GM06990 (cell line): ENCODE measurements at regions not wholly inside any gene's neighbourhood (a gene's known extent, or its start where the extent isn't known, plus 50 kb on each side); places are given as distances from the start of the nearest gene placed in this dataset.

ENCODE experiments used
- DNase-seq: peaks from one replicate; pipeline ENCODE4 v3.0.0-alpha.2; 2011; ENCODE audit not compliant: insufficient read length; ENCODE audit errors: extremely low read depth
- H3K27me3 ChIP-seq: replicated peaks from 2 replicates; pipeline ENCODE4 v1.6.0; 2011; ENCODE audit warnings: low read length; ENCODE audit not compliant: control insufficient read depth, insufficient read depth
- H3K36me3 ChIP-seq: 2 replicates; pipeline ENCODE4 v1.5.1; 2011; ENCODE audit warnings: low read length; ENCODE audit not compliant: control insufficient read depth, insufficient read depth
- H3K4me3 ChIP-seq: replicated peaks from 2 replicates; pipeline ENCODE4 v1.5.1; 2011; ENCODE audit warnings: low read depth, mild to moderate bottlenecking, control low read depth, low read length
- CTCF ChIP-seq: IDR thresholded peaks from 2 replicates; pipeline ENCODE4 v1.5.1; 2011; ENCODE audit warnings: low read length, control low read depth, mild to moderate bottlenecking, inconsistent platforms; ENCODE audit not compliant: insufficient read depth, poor library complexity, severe bottlenecking

- no peaks in the 10 kb centered on the region for H3K27me3 ChIP-seq
- TF ChIP-seq CTCF, result no peak
- H3K36me3 ChIP-seq, result no peaks in the 10 kb centered on the region
- no peak for DNase-seq
- H3K4me3 ChIP-seq, result no peak overlapping the region
Observed at GRCh38 chr9:30459156-30459555, 1925.3 kb upstream of the ACO1 start.

- H3K4me3 ChIP-seq, result no peak overlapping the region
- no peak for DNase-seq
- H3K27me3 ChIP-seq, result no peaks in the 10 kb centered on the region
- H3K36me3 ChIP-seq, result no peaks in the 10 kb centered on the region
- TF ChIP-seq CTCF, result no peak
Observed at GRCh38 chr9:30476826-30477225, 1907.6 kb upstream of the ACO1 start.

- no peak for DNase-seq
- no peaks in the 10 kb centered on the region for H3K36me3 ChIP-seq
Observed at GRCh38 chr9:30478684-30479083, 1905.8 kb upstream of the ACO1 start.

GRCh38 chr9:30482499-30482898 is 1901.9 kb upstream of the ACO1 start:
- TF ChIP-seq CTCF, result no peak
- DNase-seq, result no peak

More at GRCh38 chr9:30478684-30479083, 1905.8 kb upstream of the ACO1 start:
- Histone ChIP-seq H3K4me3 (no peak overlapping the region), H3K27me3 (no peaks in the 10 kb centered on the region)
- TF ChIP-seq CTCF, result no peak

GRCh38 chr9:30484690-30485089 is 1899.8 kb upstream of the ACO1 start:
- H3K36me3 ChIP-seq, result no peaks in the 10 kb centered on the region
- H3K4me3 ChIP-seq, result no peak overlapping the region
- TF ChIP-seq CTCF, result no peak
- DNase-seq, result no peak
- no peaks in the 10 kb centered on the region for H3K27me3 ChIP-seq

More at GRCh38 chr9:30482499-30482898, 1901.9 kb upstream of the ACO1 start:
- no peaks in the 10 kb centered on the region for H3K36me3 ChIP-seq
- no peaks in the 10 kb centered on the region for H3K27me3 ChIP-seq
- H3K4me3 ChIP-seq, result no peak overlapping the region

GRCh38 chr9:30504502-30504905 is 1879.9 kb upstream of the ACO1 start:
- no peaks in the 10 kb centered on the region for H3K36me3 ChIP-seq
- H3K4me3 ChIP-seq, result no peak overlapping the region
- no peak for DNase-seq
- TF ChIP-seq CTCF, result no peak
- no peaks in the 10 kb centered on the region for H3K27me3 ChIP-seq
